K562 (cell line): ENCODE measurements at regions not wholly inside any gene's neighbourhood (a gene's known extent, or its start where the extent isn't known, plus 50 kb on each side); places are given as distances from the start of the nearest gene placed in this dataset.

Experiments
- ATAC-seq: fragments of 200-7000 bp; cut with Tn5 transposase; 3 replicates; pipeline ENCODE4 v1.9.1; 2020; ENCODE audit warnings: moderate library complexity
- BruUV-seq: library from RNA; stranded (reverse); fragments of 400-500 nt; replicated peaks from 2 replicates; lab custom pipeline; 2021; lab: Mats Ljungman, UMichigan
- CTCF ChIA-PET: fragments of 300-600 bp; formaldehyde crosslinking; extraction: SDS; loops from one replicate; lab custom pipeline; 2021; ENCODE audit warnings: low intra/inter-chr PET ratio; lab: Yijun Ruan, JAX
- POLR2A ChIA-PET: fragments of 300-600, 350-650 bp; sonication (Branson Sonifier 250); formaldehyde crosslinking; extraction: SDS; loops from one replicate; lab custom pipeline; 2021; ENCODE audit warnings: antibody characterized with exemption, inconsistent platforms; lab: Yijun Ruan, JAX
- DNase-seq, 4 experiments: peaks; one replicate each; pipeline versions ENCODE4 v3.0.0 to v3.0.0-alpha.2; 2011 to 2018; ENCODE audit warnings: low spot score in 3 of 4, mixed read lengths in 3 of 4; ENCODE audit errors: extremely low read depth in 1 of 4
- FAIRE-seq: peaks from 2 replicates; lab custom pipeline; 2011; peaks lifted over from hg19 to GRCh38; lab: Jason Lieb, UNC
- H2AFZ ChIP-seq: 2 replicates; pipeline ENCODE4 v1.6.0; 2011; ENCODE audit warnings: low read depth, low read length, control low read depth, inconsistent platforms
- H3K27ac ChIP-seq: fragments of 200-600 bp; 3 replicates; pipeline ENCODE4 v1.8.0; 2011; ENCODE audit warnings: low read depth, mild to moderate bottlenecking, control low read depth, inconsistent platforms, low read length, moderate library complexity, mixed read lengths; ENCODE audit errors: extremely low read depth
- H3K27me3 ChIP-seq, 2 experiments: fragments of 300-600 bp in 1 of 2; 2 replicates in 1 of 2; 3 replicates in 1 of 2; pipeline versions ENCODE4 v1.6.0 to v1.8.0; 2011; ENCODE audit warnings: inconsistent platforms in 2 of 2, low read length in 2 of 2, mild to moderate bottlenecking in 1 of 2, mixed read lengths in 1 of 2, moderate library complexity in 1 of 2; ENCODE audit not compliant: control insufficient read depth in 2 of 2, insufficient read depth in 2 of 2
- H3K36me3 ChIP-seq: fragments of 300-600 bp; 3 replicates; pipeline ENCODE4 v1.8.0; 2011; ENCODE audit warnings: mild to moderate bottlenecking, low read length, inconsistent platforms; ENCODE audit not compliant: control insufficient read depth, insufficient read depth
- H3K4me1 ChIP-seq, 2 experiments: fragments of 200-600 bp in 1 of 2; replicated peaks in 1 of 2; 2 replicates in 1 of 2; 3 replicates in 1 of 2; pipeline versions ENCODE4 v1.5.1 to v1.8.0; 2011; ENCODE audit warnings: inconsistent platforms in 2 of 2, low read length in 2 of 2, mild to moderate bottlenecking in 1 of 2, mixed read lengths in 1 of 2, moderate library complexity in 1 of 2; ENCODE audit not compliant: control insufficient read depth in 2 of 2, insufficient read depth in 2 of 2
- H3K4me2 ChIP-seq: 2 replicates; pipeline ENCODE4 v1.6.1; 2011; ENCODE audit warnings: low read length, control low read depth, inconsistent platforms, mixed read lengths; ENCODE audit not compliant: insufficient read depth
- H3K4me3 ChIP-seq: fragments of 200-600 bp; sonication (generic), shearing (Covaris generic); 2 replicates; pipeline ENCODE4 v1.5.1; 2016; ENCODE audit warnings: control low read depth, inconsistent platforms
- H3K79me2 ChIP-seq: fragments of 200-600 bp; 3 replicates; pipeline ENCODE4 v1.8.0; 2011; ENCODE audit warnings: low read length, inconsistent platforms; ENCODE audit not compliant: control insufficient read depth, insufficient read depth
- H3K9ac ChIP-seq, 2 experiments: 2 replicates each; pipeline versions ENCODE4 v1.6.0 to v1.6.1; 2011; ENCODE audit warnings: low read depth in 2 of 2, low read length in 2 of 2, control low read depth in 1 of 2, inconsistent platforms in 1 of 2, mild to moderate bottlenecking in 1 of 2, mixed read lengths in 1 of 2; ENCODE audit not compliant: insufficient read depth in 1 of 2
- H3K9me1 ChIP-seq: one replicate; pipeline ENCODE4 v1.6.0; 2011; ENCODE audit warnings: inconsistent platforms, mild to moderate bottlenecking, low read length, moderate library complexity; ENCODE audit not compliant: control insufficient read depth, insufficient read depth
- H3K9me3 ChIP-seq: replicated peaks from 2 replicates; pipeline ENCODE4 v1.5.1; 2011; ENCODE audit warnings: low read depth, low read length, inconsistent platforms; ENCODE audit not compliant: control insufficient read depth, insufficient read depth
- H4K20me1 ChIP-seq: replicated peaks from 2 replicates; pipeline ENCODE4 v1.6.1; 2011; ENCODE audit warnings: low read length, inconsistent platforms, mixed read lengths; ENCODE audit not compliant: control insufficient read depth, insufficient read depth
- BRCA1 ChIP-seq, 2 experiments: fragments of 450-650 bp in 1 of 2; sonication (generic) in 1 of 2; formaldehyde crosslinking in 1 of 2; IDR thresholded peaks; 2 replicates each; pipeline versions ENCODE4 v1.5.0 to v1.6.1; 2017 to 2020; ENCODE audit warnings: mild to moderate bottlenecking in 1 of 2, missing genetic modification reagents in 1 of 2
- KAT8 ChIP-seq: fragments of 450-650 bp; IDR thresholded peaks from 2 replicates; pipeline ENCODE4 v1.6.1; 2016; ENCODE audit warnings: low read depth, mild to moderate bottlenecking
- NCOR1 ChIP-seq: fragments of 450-650 bp; IDR thresholded peaks from 2 replicates; pipeline ENCODE4 v1.6.1; 2016; ENCODE audit warnings: mild to moderate bottlenecking, moderate library complexity
- PCBP2 ChIP-seq: fragments of 200-400 bp; formaldehyde crosslinking; IDR thresholded peaks from 2 replicates; pipeline ENCODE4 v1.6.1; 2018; ENCODE audit warnings: low read length, low read depth, mild to moderate bottlenecking, moderate library complexity; ENCODE audit not compliant: poor library complexity, severe bottlenecking
- PHB ChIP-seq: fragments of 250-450 bp; sonication (Bioruptor Pico); IDR thresholded peaks from 2 replicates; pipeline ENCODE4 v1.5.0; 2021
- SRSF7 ChIP-seq: fragments of 200-400 bp; formaldehyde crosslinking; optimal IDR thresholded peaks from 2 replicates; pipeline ENCODE3; 2017; ENCODE audit warnings: mild to moderate bottlenecking, low read depth, low read length
- TCF3 ChIP-seq: sonication (generic); formaldehyde crosslinking; IDR thresholded peaks from 2 replicates; pipeline ENCODE4 v1.4.0; 2020; ENCODE audit warnings: mild to moderate bottlenecking, missing genetic modification reagents
- ZNF224 ChIP-seq: sonication (generic); formaldehyde crosslinking; IDR thresholded peaks from 2 replicates; pipeline ENCODE4 v1.8.0; 2022; ENCODE audit warnings: mild to moderate bottlenecking, missing genetic modification reagents
- WGBS: fragments of 100-300 bp; shearing (Covaris generic); methylation state at CpG from one replicate; pipeline ENCODE4 v1.1.6; 2016; ENCODE audit warnings: low coverage, mixed read lengths; ENCODE audit not compliant: insufficient coverage; ENCODE audit errors: missing lambda C conversion rate; 5-methylcytosine and 5-hydroxymethylcytosine counted together
- in situ Hi-C: fragments of 300-500 bp; cut with MboI; formaldehyde crosslinking; loops from 4 replicates; pipeline ENCODE4 v1.15.0; 2018; ENCODE audit warnings: inconsistent platforms, mixed read lengths
- intact Hi-C: fragments of 100-400 bp; cut with micrococcal nuclease; formaldehyde crosslinking; loops from 2 replicates; pipeline ENCODE4 v1.14.2; 2022
- TF ChIP-seq, protein P1 (sequence below): sonication (generic); formaldehyde crosslinking; IDR thresholded peaks from 2 replicates; pipeline ENCODE4 v1.8.0; 2022; ENCODE audit warnings: missing genetic modification reagents, mild to moderate bottlenecking, moderate library complexity, borderline replicate concordance
- TF ChIP-seq, protein P2 (sequence below): fragments of 250-450 bp; sonication (Bioruptor Pico); IDR thresholded peaks from 2 replicates; pipeline ENCODE4 v1.6.1; 2021; ENCODE audit warnings: mild to moderate bottlenecking
- TF ChIP-seq, protein P3 (sequence below): IDR thresholded peaks from 2 replicates; pipeline ENCODE4 v1.6.1; 2016; ENCODE audit warnings: missing genetic modification characterization, missing compliant biosample characterization

DNA sequence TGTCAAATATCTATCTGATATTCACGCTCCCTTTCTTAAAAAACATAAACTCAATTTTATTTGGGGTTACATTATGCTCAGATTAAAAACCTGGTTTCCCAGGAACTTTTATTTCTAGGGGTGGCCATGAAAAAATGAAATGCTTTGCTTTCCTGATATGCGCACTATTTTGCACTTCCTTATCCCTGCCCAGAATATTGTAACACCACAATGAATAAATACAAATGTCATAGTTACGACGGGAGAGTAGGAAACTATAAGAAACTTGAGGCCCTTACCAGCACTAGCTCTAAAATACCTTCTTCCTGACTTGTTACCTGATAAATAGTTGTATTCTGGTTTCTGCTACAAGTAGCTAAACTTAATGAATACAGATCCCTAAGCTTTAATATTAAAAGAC lies 475.6 kb upstream of the CWC22 start (continued):
- TF ChIP-seq, protein P1, sequence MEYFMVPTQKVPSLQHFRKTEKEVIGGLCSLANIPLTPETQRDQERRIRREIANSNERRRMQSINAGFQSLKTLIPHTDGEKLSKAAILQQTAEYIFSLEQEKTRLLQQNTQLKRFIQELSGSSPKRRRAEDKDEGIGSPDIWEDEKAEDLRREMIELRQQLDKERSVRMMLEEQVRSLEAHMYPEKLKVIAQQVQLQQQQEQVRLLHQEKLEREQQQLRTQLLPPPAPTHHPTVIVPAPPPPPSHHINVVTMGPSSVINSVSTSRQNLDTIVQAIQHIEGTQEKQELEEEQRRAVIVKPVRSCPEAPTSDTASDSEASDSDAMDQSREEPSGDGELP, result no peak
- TF ChIP-seq ZNF224 (CRISPR knock-in tag) (no peak), SRSF7 (no peak), BRCA1 (IDR thresholded peaks at IDR 0.05) (no peak), BRCA1 (CRISPR knock-in tag; IDR thresholded peaks at IDR 0.05) (no peak), TCF3 (no peak)
- TF ChIP-seq, protein P2, sequence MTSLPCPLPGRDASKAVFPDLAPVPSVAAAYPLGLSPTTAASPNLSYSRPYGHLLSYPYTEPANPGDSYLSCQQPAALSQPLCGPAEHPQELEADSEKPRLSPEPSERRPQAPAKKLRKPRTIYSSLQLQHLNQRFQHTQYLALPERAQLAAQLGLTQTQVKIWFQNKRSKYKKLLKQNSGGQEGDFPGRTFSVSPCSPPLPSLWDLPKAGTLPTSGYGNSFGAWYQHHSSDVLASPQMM (CRISPR knock-in tag), result no peak
- TF ChIP-seq, protein P3, sequence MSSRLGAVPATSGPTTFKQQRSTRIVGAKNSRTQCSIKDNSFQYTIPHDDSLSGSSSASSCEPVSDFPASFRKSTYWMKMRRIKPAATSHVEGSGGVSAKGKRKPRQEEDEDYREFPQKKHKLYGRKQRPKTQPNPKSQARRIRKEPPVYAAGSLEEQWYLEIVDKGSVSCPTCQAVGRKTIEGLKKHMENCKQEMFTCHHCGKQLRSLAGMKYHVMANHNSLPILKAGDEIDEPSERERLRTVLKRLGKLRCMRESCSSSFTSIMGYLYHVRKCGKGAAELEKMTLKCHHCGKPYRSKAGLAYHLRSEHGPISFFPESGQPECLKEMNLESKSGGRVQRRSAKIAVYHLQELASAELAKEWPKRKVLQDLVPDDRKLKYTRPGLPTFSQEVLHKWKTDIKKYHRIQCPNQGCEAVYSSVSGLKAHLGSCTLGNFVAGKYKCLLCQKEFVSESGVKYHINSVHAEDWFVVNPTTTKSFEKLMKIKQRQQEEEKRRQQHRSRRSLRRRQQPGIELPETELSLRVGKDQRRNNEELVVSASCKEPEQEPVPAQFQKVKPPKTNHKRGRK (tag), result no peak

DNA sequence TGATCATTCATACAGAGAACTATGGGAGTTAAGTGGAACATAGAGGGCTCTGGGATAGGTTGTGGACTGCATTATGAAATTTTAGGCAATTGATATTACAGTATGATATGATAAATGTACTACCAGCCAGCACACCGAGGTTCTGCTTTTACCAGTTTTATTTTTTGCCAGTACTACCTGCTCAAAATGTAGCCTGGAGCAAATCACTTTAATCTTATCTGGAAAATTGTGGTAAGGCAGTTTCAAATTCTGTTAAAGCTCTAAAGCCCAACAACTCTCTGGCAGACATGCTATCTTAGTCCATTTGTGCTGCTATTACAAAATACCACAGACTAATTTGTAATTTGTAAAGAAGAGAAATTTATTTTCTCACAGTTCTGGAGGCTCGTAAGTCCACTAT lies 474.9 kb upstream of the CWC22 start:
- POLR2A ChIA-PET, result no interaction called here
- BruUV-seq, result no TSS peak
- in situ Hi-C loops, result no loop called here
- TF ChIP-seq PHB (CRISPR knock-in tag), result no peak
- no peak for TF ChIP-seq KAT8
- no peak for TF ChIP-seq NCOR1
- no peak for TF ChIP-seq PCBP2

More for the DNA sequence above, 474.9 kb upstream of the CWC22 start:
- Histone ChIP-seq H3K9ac (no peak overlapping the region), H3K4me3 (no peak overlapping the region), H3K9me3 (no peaks in the 10 kb centered on the region; the same call in 1 of the 2 replicates), H3K27me3 (no peaks in the 10 kb centered on the region), H3K4me2 (no peak overlapping the region), H3K9me1 (no peaks in the 10 kb centered on the region), H3K4me1 (no peaks in the 10 kb centered on the region), H2AFZ (no peak overlapping the region), H3K27ac (no peak overlapping the region), H3K79me2 (no peaks in the 10 kb centered on the region), H4K20me1 (no peaks in the 10 kb centered on the region), H3K36me3 (no peaks in the 10 kb centered on the region)
- no peak for DNase-seq
- no peak for ATAC-seq
- intact Hi-C loops, result no loop called here
- no peak for FAIRE-seq
- CTCF ChIA-PET, result no interaction called here
- WGBS, result 0% methylated on average over 2 of the region's 2 CpGs
